Prostate gland (tissue), 2 donors: ENCODE measurements at regions not wholly inside any gene's neighbourhood (a gene's known extent, or its start where the extent isn't known, plus 50 kb on each side); places are given as distances from the start of the nearest gene placed in this dataset.

Source experiments
- POLR2A ChIP-seq: fragments of 450-650 bp; IDR thresholded peaks from one replicate; pipeline ENCODE4 v1.6.1; 2016; ENCODE audit warnings: antibody characterized with exemption, mild to moderate bottlenecking
- POLR2AphosphoS5 ChIP-seq: sonication (generic); formaldehyde crosslinking; IDR thresholded peaks from one replicate; pipeline ENCODE4 v1.6.1; 2017; ENCODE audit warnings: antibody characterized with exemption
- TF ChIP-seq, protein P1 (sequence below), 4 experiments: fragments of 200-600 bp in 2 of 4; fragments of 450-650 bp in 2 of 4; sonication (generic) in 2 of 4; IDR thresholded peaks; 1 replicate in 3 of 4; 2 replicates in 1 of 4; pipeline ENCODE4 v1.5.1; 2016 to 2019; ENCODE audit warnings: antibody characterized with exemption in 4 of 4, mild to moderate bottlenecking in 2 of 4, moderate library complexity in 2 of 4

GRCh38 chr6:105769987-105770386 is 316.1 kb upstream of the PRDM1 start:
- TF ChIP-seq, protein P1, sequence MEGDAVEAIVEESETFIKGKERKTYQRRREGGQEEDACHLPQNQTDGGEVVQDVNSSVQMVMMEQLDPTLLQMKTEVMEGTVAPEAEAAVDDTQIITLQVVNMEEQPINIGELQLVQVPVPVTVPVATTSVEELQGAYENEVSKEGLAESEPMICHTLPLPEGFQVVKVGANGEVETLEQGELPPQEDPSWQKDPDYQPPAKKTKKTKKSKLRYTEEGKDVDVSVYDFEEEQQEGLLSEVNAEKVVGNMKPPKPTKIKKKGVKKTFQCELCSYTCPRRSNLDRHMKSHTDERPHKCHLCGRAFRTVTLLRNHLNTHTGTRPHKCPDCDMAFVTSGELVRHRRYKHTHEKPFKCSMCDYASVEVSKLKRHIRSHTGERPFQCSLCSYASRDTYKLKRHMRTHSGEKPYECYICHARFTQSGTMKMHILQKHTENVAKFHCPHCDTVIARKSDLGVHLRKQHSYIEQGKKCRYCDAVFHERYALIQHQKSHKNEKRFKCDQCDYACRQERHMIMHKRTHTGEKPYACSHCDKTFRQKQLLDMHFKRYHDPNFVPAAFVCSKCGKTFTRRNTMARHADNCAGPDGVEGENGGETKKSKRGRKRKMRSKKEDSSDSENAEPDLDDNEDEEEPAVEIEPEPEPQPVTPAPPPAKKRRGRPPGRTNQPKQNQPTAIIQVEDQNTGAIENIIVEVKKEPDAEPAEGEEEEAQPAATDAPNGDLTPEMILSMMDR (IDR thresholded peaks at IDR 0.05) = no peak
- TF ChIP-seq POLR2A = no peak
- no peak for TF ChIP-seq POLR2AphosphoS5
